ENCODE measurements at regions not wholly inside any gene's neighbourhood (a gene's known extent, or its start where the extent isn't known, plus 50 kb on each side); places are given as distances from the start of the nearest gene placed in this dataset.
"Not testable (repeated sequence)": the region's sequence is repeated elsewhere in the genome, so short reads cannot be mapped to it uniquely, and the experiment has no call there.

DNA sequence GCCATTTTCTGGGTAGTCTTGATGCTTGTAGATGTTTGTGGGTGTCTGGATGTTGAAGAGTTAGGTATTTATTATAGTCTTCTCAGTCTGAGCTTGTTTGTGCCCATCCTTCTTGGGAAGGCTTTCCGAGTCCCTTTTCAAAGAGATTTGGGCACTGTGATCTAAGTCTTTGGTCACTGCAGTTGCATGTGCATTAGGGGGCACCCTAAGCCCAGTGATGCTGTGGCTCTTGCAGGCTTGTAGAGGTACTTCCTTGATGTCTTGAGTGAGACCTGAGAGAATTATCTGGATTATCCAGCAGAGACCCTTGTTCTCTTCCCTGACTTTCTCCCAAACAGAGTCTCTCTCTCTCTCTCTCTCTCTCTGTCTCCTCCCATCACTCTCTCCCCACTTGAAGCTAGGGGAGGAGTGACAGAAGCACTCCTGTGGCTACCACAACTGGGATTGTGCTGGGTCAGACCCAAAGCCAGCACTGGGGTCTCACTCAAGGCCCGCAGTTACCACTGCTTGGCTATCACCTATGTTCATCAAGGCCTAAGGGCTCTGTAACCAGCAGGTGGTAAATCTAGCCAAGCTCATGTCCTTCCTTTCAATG lies 68.5 kb downstream of the TMCO5A start:
- peak; percentile 78 for DNase-seq (ENCODE audit: low read depth)

GRCh38 chr15:38004218-38004861 lies 69.9 kb downstream of the TMCO5A start:
- no peak for DNase-seq (ENCODE audit: low read depth)

GRCh38 chr15:38005953-38006808 lies 71.7 kb downstream of the TMCO5A start:
- DNase-seq (ENCODE audit: low read depth): peak; percentile 5

DNA sequence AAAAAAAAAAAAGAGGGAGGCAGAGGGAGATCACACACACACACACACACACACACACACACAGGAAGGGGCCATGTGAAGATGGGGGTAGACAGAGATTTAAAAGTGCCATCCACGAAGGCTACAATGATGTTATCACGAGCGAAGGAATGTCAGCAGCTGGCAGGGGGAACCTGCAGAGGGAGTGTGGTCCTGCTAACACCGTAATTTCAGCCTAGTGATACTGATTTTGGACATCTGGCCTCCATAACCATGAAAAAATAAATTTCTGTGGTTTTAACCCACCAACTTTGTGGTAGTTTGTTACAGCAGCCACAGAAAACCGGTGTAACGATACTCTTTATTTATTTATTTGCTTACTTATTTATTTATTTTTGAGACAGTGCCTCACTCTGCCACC lies 76.0 kb downstream of the TMCO5A start:
- no peak for DNase-seq (ENCODE audit: low read depth)

GRCh38 chr15:38012894-38013293 lies 78.5 kb downstream of the TMCO5A start:
- DNase-seq (ENCODE audit: low read depth): peak; percentile 7

DNA sequence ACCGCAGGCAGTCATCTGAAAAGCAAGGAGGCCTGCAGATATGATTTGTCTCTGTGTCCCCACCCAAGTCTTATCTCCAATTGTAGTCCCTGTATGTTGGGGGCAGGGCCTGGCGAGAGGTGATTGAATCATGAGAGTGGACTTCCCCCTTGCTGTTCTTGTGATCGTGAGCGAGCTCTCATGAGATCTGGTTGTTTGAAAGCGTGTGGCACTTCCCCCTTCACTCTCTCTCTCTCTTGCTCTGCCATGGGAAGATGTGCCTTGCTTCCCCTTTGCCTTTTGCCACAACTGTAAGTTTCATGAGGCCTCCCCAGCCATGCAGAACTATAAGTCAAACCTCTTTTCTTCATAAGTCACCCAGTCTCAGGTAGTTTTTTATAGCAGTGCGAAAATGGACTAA lies 83.3 kb downstream of the TMCO5A start:
- no peak for DNase-seq (ENCODE audit: low read depth)

GRCh38 chr15:38019066-38019465 lies 84.6 kb downstream of the TMCO5A start:
- DNase-seq (ENCODE audit: low read depth): no peak

GRCh38 chr15:38021259-38021658 lies 86.8 kb downstream of the TMCO5A start:
- DNase-seq (ENCODE audit: low read depth): no peak

- DNase-seq (ENCODE audit: low read depth): peak; percentile 48
Measured at GRCh38 chr15:38024293-38025091, 90.1 kb downstream of the TMCO5A start.

DNA sequence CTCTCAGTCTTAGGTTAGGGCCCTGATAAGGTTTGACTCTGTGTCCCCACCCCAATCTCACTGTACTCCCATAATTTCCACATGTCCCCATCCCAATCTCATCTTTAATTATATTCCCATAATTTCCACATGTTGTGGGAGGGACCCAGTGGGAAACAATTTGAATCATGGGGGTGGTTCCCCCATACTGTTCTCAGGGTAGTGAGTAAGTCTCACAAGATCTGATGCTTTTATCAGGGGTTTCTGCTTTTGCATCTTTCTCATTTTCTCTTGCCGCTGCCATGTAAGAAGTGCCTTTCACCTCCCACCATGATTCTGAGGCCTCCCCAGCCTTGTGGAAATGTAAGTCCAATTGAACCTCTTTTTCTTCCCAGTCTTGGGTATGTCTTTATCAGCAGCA lies 91.2 kb downstream of the TMCO5A start:
- not testable (repeated sequence) for DNase-seq (ENCODE audit: low read depth)

DNA sequence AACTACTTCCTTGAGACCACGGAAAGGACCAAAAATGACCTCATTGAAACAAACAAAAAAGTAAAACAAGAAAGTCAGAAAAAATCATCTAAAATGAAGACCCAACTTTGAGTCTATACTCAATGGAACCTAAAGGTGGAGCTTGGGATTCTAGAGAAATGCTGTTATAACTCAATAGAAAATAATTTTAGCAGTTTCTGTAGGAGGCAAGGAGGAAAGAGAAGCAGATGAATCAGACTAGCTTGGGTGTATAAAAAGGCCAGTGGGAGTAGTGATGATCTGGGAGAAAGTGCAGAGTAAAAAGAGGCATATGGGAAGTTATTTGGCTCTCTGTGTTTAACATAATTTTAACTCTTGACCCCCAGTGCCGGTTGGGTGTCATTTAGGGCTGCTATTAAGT lies 94.4 kb downstream of the TMCO5A start:
- peak; percentile 13 for DNase-seq (ENCODE audit: low read depth)

GRCh38 chr15:38029736-38030135 lies 95.3 kb downstream of the TMCO5A start:
- DNase-seq (ENCODE audit: low read depth): no peak

- DNase-seq (ENCODE audit: low read depth): no peak
Measured at GRCh38 chr15:38030609-38031008, 96.2 kb downstream of the TMCO5A start.

DNA sequence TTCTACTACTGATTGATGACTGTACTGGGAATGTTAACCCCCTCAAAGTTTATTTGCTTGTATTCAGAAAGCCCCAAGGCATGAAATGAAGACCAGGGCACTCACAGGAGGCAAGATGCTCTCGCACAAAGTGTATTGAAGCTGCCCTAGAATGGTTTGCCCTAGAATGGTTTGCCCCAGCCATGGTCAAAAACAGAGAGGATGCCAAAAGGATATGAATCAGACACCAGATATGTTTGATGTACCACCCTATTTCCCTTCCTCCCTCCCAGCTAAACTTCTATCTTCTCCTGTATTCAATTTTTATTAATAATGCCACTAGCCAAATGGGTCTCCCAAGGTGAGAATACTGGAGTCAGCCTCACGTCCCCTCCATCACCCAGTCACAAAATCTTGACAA lies 101.3 kb downstream of the TMCO5A start:
- DNase-seq (ENCODE audit: low read depth): no peak

GRCh38 chr15:38036790-38037338 lies 102.4 kb downstream of the TMCO5A start:
- DNase-seq (ENCODE audit: low read depth): no peak

DNA sequence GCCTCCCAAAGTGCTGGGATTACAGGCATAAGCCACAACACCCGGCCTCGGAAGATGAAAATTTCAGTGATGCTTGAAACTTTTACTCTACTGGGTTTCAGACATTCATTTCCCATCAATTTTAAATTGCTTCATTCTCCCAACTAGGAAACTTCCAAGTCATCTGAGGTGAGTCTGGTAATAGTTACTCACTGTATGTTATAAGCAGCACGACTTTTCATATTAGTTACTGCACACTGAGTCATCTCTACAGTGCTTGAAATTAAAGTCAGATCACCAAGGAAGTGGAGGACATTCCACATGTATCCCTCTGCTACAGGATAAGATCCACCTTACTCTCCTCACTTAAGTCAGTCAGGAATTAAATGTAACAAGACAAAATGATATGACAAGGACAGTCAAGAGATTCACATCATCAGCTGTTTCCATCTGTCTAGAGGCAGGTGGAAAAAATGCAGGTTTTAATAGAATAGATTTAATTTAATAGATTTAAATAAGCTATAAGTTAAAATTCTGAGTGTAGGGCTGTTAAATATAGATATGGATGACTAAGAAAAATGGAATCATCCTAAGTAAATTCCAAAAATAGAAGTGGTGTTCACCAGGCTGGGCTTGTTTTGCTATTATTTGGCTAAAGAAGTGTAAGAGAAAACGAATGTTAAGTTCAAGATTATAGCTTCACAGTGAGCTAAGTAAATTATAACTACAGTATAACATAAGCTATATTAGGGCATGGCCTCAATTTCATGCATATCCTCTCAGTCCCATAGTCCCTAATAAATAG lies 104.4 kb downstream of the TMCO5A start:
- peak; percentile 84 for DNase-seq (ENCODE audit: low read depth)

DNA sequence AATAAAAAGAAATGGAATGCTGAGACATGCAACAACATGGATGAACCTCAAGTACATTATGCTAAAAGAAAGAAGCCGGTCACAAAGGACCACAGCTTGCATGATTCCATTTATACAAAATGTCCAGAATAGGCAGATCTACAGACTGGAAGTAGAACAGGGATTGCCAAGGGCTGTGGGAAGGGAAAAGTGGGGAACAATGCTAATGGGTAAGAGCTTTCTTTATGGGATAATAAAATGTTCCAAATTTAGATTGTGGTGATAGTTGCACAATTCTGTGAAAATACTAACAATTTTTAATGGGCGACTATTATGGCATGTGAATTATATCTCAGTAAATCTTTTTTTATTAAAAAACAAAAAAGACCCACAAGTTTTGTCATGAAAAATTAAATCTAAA lies 106.2 kb downstream of the TMCO5A start:
- no peak for DNase-seq (ENCODE audit: low read depth)

- DNase-seq (ENCODE audit: low read depth): peak; percentile 63
Measured at GRCh38 chr15:38041576-38041975, 107.1 kb downstream of the TMCO5A start.

- no peak for DNase-seq (ENCODE audit: low read depth)
Measured at GRCh38 chr15:38042211-38042610, 107.8 kb downstream of the TMCO5A start.

DNA sequence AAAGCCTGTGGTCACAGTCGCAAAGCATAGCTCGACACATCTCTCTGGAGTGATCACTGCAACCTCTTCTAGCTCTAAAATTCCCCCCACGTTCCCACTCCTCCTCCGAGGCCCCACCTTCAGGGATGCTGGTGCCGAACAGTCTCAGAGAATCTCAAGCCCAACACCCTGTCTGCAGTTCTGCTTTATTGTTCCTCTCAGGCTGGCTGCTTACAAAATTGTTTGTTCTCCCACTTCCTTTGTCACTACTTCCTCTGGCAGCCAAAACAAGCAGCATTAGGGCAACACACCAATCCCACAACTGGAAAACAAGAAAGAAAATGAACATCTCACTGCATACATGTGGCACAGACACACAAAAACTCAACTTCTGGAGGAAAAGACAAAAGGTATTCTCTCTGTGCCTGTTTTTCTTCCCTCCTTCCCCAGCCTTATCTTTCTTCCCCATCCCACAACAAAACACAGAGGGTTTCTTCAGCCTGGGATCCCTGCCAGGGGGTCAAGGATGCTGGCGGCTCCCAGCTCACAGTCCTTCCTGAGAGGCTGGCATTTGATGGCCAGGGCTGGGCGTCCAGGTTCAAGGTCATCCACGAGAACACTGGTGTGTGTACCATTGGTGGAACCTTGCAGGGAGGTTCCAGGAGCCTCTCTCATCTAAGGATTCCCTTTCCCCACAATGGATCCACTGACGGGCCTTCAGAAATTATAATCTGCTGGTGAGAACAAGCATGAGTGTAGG lies 108.4 kb downstream of the TMCO5A start:
- DNase-seq (ENCODE audit: low read depth): no peak

Measured in renal cortical epithelial cell (primary cell).